Stimulated activated naive CD8-positive, alpha-beta T cell treated with anti-CD3 and anti-CD28 coated beads, Interleukin-15, amount 100 ng/mL, for 72 hours (primary cell): ENCODE measurements at regions not wholly inside any gene's neighbourhood (a gene's known extent, or its start where the extent isn't known, plus 50 kb on each side); places are given as distances from the start of the nearest gene placed in this dataset.
"Not testable (repeated sequence)": the region's sequence is repeated elsewhere in the genome, so short reads cannot be mapped to it uniquely, and the experiment has no call there.

Experiments
- ATAC-seq: fragments of 150-1000 bp; cut with Tn5 transposase; 2 replicates; pipeline ENCODE4 v1.10.0; 2021; ENCODE audit warnings: mild to moderate bottlenecking, moderate library complexity
- DNase-seq, 2 donors: peaks; one replicate each; pipeline ENCODE4 v3.0.0; 2021 to 2022
- H3K27ac Mint-ChIP-seq, 2 donors: one replicate each; pipeline ENCODE4 v1.8.0; 2022; ENCODE audit warnings: mild to moderate bottlenecking in 2 of 2, mixed read lengths in 2 of 2, moderate library complexity in 2 of 2
- H3K27me3 Mint-ChIP-seq: one replicate; pipeline ENCODE4 v1.8.0; 2022; ENCODE audit warnings: mixed read lengths
- H3K4me1 Mint-ChIP-seq: one replicate; pipeline ENCODE4 v1.8.0; 2022; ENCODE audit warnings: mild to moderate bottlenecking, mixed read lengths
- H3K4me3 Mint-ChIP-seq, 2 donors: one replicate each; pipeline ENCODE4 v1.8.0; 2022; ENCODE audit warnings: mild to moderate bottlenecking in 2 of 2, mixed read lengths in 2 of 2, moderate library complexity in 1 of 2
- H3K9me3 Mint-ChIP-seq, 2 donors: one replicate each; pipeline ENCODE4 v1.8.0; 2022; ENCODE audit warnings: mixed read lengths in 2 of 2

- not testable (repeated sequence) for H3K4me3 Mint-ChIP-seq, H3K27me3 Mint-ChIP-seq, H3K27ac Mint-ChIP-seq, H3K9me3 Mint-ChIP-seq, ATAC-seq, DNase-seq, H3K4me1 Mint-ChIP-seq
Measured at GRCh38 chr9:100833035-100833434, 195.5 kb upstream of the PLPPR1 start.

DNA sequence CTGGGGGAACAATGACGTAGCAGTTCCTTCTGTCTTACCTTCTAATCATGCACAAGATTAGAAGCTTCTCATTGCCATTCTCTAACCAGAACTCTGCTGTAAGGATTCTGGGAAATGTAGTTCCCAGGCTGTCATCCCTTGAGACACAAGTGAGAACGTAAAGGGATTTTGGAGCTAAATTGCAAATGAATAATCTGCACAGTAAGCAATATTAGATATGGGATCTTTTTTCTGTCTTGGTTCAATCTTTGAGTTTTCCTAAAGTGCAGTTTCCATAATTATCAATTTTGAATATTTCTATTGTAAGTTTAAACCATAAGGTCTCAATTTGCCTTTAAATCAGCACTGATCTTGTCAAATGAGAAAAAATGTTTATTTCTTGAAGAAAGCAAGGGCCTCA is 189.7 kb upstream of the PLPPR1 start:
- Mint-ChIP-seq H3K9me3 (no peaks in the 10 kb centered on the region), H3K4me1 (no peaks in the 10 kb centered on the region), H3K27me3 (no peaks in the 10 kb centered on the region), H3K4me3 (no peak overlapping the region), H3K27ac (no peak overlapping the region)
- DNase-seq (no peak), ATAC-seq (no peak)

DNA sequence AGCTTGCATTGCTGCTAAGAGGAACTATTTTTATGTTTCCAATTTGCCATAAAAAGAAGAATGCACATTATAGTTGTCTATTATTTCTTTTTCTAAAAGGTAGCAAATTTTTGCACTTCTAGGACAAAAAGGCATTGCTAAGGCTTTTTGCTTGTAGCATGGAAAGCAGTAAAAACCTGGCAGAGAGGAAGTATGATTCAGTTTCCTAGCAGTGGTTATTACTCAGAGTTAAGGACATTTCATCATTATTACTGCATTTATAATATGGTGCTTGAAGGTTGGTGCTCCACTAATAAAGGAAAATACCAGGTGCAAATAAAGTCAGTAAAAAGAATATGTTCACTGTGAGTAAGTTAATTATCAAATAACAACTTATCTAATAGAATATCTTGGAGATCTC is 179.8 kb upstream of the PLPPR1 start:
- ATAC-seq (no peak), DNase-seq (no peak)
- H3K4me3 Mint-ChIP-seq = no peak overlapping the region
- H3K27me3 Mint-ChIP-seq = no peaks in the 10 kb centered on the region
- no peak overlapping the region for H3K27ac Mint-ChIP-seq
- no peaks in the 10 kb centered on the region for H3K4me1 Mint-ChIP-seq
- no peaks in the 10 kb centered on the region for H3K9me3 Mint-ChIP-seq

- Mint-ChIP-seq H3K27me3 (no peaks in the 10 kb centered on the region), H3K4me3 (no peak overlapping the region), H3K27ac (no peak overlapping the region), H3K4me1 (no peaks in the 10 kb centered on the region), H3K9me3 (no peaks in the 10 kb centered on the region)
- ATAC-seq = no peak
- DNase-seq = no peak
Measured at GRCh38 chr9:100852088-100852487, 176.4 kb upstream of the PLPPR1 start.

DNA sequence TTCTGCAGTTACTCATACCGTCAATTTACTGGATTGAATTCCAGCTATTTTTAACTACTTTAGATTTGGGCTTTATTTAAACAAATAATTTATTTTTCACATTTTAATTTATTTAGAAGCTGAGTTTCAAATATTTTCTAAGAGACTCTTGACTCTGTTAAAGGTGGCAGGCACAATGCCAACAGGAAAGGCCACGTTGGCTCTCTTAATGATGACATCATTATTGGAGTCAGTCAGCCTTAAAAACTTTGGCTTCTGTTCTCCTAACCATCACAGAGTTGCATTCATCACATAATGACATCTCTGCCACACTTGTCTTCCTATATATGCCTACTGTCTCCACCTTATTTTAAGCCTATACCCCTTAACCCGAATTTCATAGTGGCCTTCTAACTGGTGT is 172.3 kb upstream of the PLPPR1 start:
- Mint-ChIP-seq H3K27me3 (no peaks in the 10 kb centered on the region), H3K27ac (no peak overlapping the region), H3K4me3 (no peak overlapping the region), H3K9me3 (peaks cover 0 to 7% of the 10 kb centered on the region in 2 donors), H3K4me1 (no peaks in the 10 kb centered on the region)
- no peak for DNase-seq
- no peak for ATAC-seq

GRCh38 chr9:100865111-100865510 is 163.4 kb upstream of the PLPPR1 start:
- Mint-ChIP-seq H3K9me3 (peaks cover 5 to 12% of the 10 kb centered on the region in 2 donors), H3K27me3 (no peaks in the 10 kb centered on the region), H3K4me1 (no peaks in the 10 kb centered on the region), H3K4me3 (no peak overlapping the region), H3K27ac (no peak overlapping the region)
- DNase-seq = no peak
- no peak for ATAC-seq

DNA sequence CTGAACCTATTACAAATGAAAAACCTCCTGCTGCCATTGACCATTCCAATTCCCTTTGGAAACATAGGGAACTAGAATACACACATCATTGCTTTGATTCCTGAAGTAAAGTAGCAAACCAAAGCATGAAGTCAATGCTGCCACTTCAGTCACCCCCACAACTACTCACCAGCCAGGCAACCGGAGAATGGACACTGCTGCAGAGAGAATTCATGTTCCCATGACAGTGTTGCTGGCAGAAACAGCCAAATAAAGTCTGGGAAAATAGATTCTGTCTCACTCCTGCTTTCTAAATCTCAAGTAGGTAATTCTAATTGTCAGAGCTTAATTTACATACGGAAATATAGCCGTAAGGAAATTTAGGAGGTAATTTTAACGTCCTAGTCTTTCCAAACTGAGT is 162.9 kb upstream of the PLPPR1 start:
- no peak overlapping the region for H3K27ac Mint-ChIP-seq
- no peaks in the 10 kb centered on the region for H3K4me1 Mint-ChIP-seq
- no peak overlapping the region for H3K4me3 Mint-ChIP-seq
- DNase-seq = no peak
- peaks cover 5 to 11% of the 10 kb centered on the region in 2 donors for H3K9me3 Mint-ChIP-seq
- ATAC-seq = no peak
- no peaks in the 10 kb centered on the region for H3K27me3 Mint-ChIP-seq

DNA sequence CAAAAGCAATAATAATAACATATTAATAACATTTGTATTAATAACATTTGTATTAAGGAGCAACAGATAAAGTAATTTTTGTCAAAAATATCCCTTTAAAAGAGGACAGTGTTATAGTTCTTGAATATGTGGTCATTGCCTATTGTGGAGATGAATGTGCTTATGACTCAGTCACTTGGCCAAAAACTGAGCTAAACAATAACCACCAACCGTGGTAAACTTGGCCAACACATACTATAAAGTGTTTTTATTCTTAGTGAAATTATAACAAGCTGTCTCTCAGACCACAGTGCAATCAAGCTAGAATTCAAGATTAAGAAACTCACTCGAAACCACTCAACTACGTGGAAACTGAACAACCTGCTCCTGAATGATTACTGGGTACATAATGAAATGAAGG is 159.2 kb upstream of the PLPPR1 start:
- ATAC-seq (no peak), DNase-seq (no peak)
- Mint-ChIP-seq H3K9me3 (peaks cover 0 to 5% of the 10 kb centered on the region in 2 donors), H3K27ac (no peak overlapping the region), H3K4me1 (no peaks in the 10 kb centered on the region), H3K27me3 (no peaks in the 10 kb centered on the region), H3K4me3 (no peak overlapping the region)

- Mint-ChIP-seq H3K27me3 (no peaks in the 10 kb centered on the region), H3K27ac (no peak overlapping the region), H3K4me1 (no peaks in the 10 kb centered on the region), H3K9me3 (no peaks in the 10 kb centered on the region), H3K4me3 (no peak overlapping the region)
- DNase-seq (no peak), ATAC-seq (no peak)
Measured at GRCh38 chr9:100879884-100880283, 148.6 kb upstream of the PLPPR1 start.

GRCh38 chr9:100880284-100880683 is 148.2 kb upstream of the PLPPR1 start:
- ATAC-seq = no peak
- Mint-ChIP-seq H3K4me3 (no peak overlapping the region), H3K9me3 (peaks cover 0 to 2% of the 10 kb centered on the region in 2 donors), H3K4me1 (no peaks in the 10 kb centered on the region), H3K27ac (no peak overlapping the region), H3K27me3 (no peaks in the 10 kb centered on the region)
- DNase-seq = no peak

DNA sequence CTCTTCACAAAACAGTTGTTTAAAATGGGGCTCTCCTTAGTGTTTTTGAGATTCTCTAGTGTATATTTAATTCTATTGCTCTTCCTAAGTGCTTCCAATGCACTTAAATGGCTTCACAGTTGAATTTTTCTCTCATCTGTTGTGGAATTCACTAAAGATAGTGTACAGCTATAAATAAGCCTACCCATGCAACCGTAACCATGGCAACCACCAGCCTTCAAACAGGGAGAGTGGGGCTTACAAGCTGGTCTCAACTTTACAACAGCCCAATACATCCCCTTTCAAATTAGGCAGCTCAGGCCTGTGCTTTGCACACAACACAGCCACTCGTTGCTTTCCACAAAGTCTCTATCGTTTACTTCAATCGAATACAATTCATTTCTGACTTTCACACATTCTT is 144.0 kb upstream of the PLPPR1 start:
- ATAC-seq (no peak), DNase-seq (no peak)
- Mint-ChIP-seq H3K4me3 (no peak overlapping the region), H3K27ac (no peak overlapping the region), H3K27me3 (no peaks in the 10 kb centered on the region), H3K4me1 (no peaks in the 10 kb centered on the region), H3K9me3 (peaks cover 0 to 8% of the 10 kb centered on the region in 2 donors)

DNA sequence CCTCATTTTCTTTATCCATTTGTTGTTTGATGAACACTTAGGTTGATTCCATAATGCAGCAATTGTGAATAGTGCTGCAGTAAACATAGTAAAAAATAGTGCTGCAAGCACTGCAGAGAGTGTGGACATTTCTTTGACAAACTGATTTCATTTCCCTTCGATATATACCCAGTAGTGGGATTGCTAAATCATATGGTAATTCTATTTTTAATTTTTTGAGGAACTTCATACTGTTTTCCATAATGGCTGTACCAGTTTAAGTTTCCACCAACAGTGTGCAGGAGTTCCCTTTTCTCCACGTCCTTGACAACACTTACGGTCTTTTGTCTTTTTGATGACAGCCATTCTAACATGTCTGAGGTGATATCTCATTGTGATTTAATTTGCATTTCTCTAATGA is 138.2 kb upstream of the PLPPR1 start:
- ATAC-seq (no peak), DNase-seq (no peak)
- peaks cover 0 to 5% of the 10 kb centered on the region in 2 donors for H3K9me3 Mint-ChIP-seq
- no peak overlapping the region for H3K27ac Mint-ChIP-seq
- H3K27me3 Mint-ChIP-seq = no peaks in the 10 kb centered on the region
- H3K4me1 Mint-ChIP-seq = no peaks in the 10 kb centered on the region
- no peak overlapping the region for H3K4me3 Mint-ChIP-seq

GRCh38 chr9:100911273-100911672 is 117.3 kb upstream of the PLPPR1 start:
- DNase-seq (no peak), ATAC-seq (no peak)
- Mint-ChIP-seq H3K9me3 (peaks cover 0 to 15% of the 10 kb centered on the region in 2 donors), H3K27ac (no peak overlapping the region), H3K27me3 (peaks cover 8% of the 10 kb centered on the region), H3K4me1 (no peaks in the 10 kb centered on the region), H3K4me3 (no peak overlapping the region)

DNA sequence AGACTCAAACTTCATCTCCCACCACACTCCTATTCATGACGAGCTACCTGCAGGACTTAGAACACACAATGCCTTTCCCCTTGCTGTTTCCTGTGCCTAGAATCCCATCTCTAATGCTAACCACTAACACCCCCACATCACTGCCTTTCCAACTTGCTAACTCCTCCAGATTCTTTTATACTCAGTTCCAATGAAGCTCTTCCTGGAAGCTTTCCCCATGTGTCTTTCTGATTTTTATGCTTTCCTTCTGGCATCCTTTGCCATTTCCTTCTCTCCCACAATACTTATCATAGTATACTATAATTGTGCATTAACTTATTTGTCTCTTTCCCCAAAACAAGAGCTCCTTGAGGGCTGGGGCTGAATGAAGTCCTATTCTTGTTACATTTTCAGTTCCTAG is 115.3 kb upstream of the PLPPR1 start:
- peaks cover 0 to 15% of the 10 kb centered on the region in 2 donors for H3K9me3 Mint-ChIP-seq
- no peak overlapping the region for H3K4me3 Mint-ChIP-seq
- H3K27me3 Mint-ChIP-seq = peaks cover 1% of the 10 kb centered on the region
- H3K4me1 Mint-ChIP-seq = no peaks in the 10 kb centered on the region
- H3K27ac Mint-ChIP-seq = no peak overlapping the region
- DNase-seq (no peak), ATAC-seq (no peak)

GRCh38 chr9:100914266-100914665 is 114.3 kb upstream of the PLPPR1 start:
- no peak overlapping the region for H3K27ac Mint-ChIP-seq
- no peak overlapping the region for H3K4me3 Mint-ChIP-seq
- no peak for DNase-seq
- no peaks in the 10 kb centered on the region for H3K4me1 Mint-ChIP-seq
- no peaks in the 10 kb centered on the region for H3K27me3 Mint-ChIP-seq
- ATAC-seq = no peak
- peaks cover 0 to 15% of the 10 kb centered on the region in 2 donors for H3K9me3 Mint-ChIP-seq

- no peak for ATAC-seq
- H3K27me3 Mint-ChIP-seq = no peaks in the 10 kb centered on the region
- peaks cover 4 to 18% of the 10 kb centered on the region in 2 donors for H3K9me3 Mint-ChIP-seq
- no peak overlapping the region for H3K27ac Mint-ChIP-seq
- no peaks in the 10 kb centered on the region for H3K4me1 Mint-ChIP-seq
- DNase-seq = no peak
- H3K4me3 Mint-ChIP-seq = no peak overlapping the region
Measured at GRCh38 chr9:100919506-100919905, 109.0 kb upstream of the PLPPR1 start.

- Mint-ChIP-seq H3K9me3 (peaks cover 4 to 10% of the 10 kb centered on the region in 2 donors), H3K27ac (no peak overlapping the region), H3K27me3 (no peaks in the 10 kb centered on the region), H3K4me1 (no peaks in the 10 kb centered on the region), H3K4me3 (no peak overlapping the region)
- ATAC-seq (no peak), DNase-seq (no peak)
Measured at GRCh38 chr9:100926366-100926765, 102.2 kb upstream of the PLPPR1 start.
